HepG2 (cell line): ENCODE measurements at regions not wholly inside any gene's neighbourhood (a gene's known extent, or its start where the extent isn't known, plus 50 kb on each side); places are given as distances from the start of the nearest gene placed in this dataset.

Source experiments
- ATAC-seq: fragments of 200-7000 bp; cut with Tn5 transposase; 3 replicates; pipeline ENCODE4 v1.9.1; 2020; ENCODE audit warnings: mild to moderate bottlenecking, moderate library complexity
- BruUV-seq: library from RNA; stranded (reverse); fragments of 400-500 nt; replicated peaks from 2 replicates; lab custom pipeline; 2021; lab: Mats Ljungman, UMichigan
- CTCF ChIA-PET: fragments of 300-600 bp; formaldehyde crosslinking; extraction: SDS; loops from one replicate; lab custom pipeline; 2021; ENCODE audit warnings: low total read pairs, inconsistent platforms, low intra/inter-chr PET ratio; lab: Yijun Ruan, JAX
- POLR2A ChIA-PET: fragments of 350-600 bp; sonication (Branson Sonifier 250); formaldehyde crosslinking; loops from one replicate; lab custom pipeline; 2020; ENCODE audit warnings: antibody characterized with exemption, inconsistent platforms; lab: Yijun Ruan, JAX
- DNase-seq: peaks from one replicate; pipeline ENCODE4 v3.0.0-alpha.2; 2015; ENCODE audit warnings: low spot score
- FAIRE-seq: peaks from 3 replicates; lab custom pipeline; 2011; peaks lifted over from hg19 to GRCh38; lab: Jason Lieb, UNC
- H2AFZ ChIP-seq: one replicate; pipeline ENCODE4 v1.6.1; 2011; ENCODE audit warnings: low read length, inconsistent platforms
- H3K27ac ChIP-seq: fragments of 300-600 bp; 3 replicates; pipeline ENCODE4 v1.8.0; 2011; ENCODE audit warnings: mixed run types, mild to moderate bottlenecking, mixed read lengths, low read length, inconsistent platforms; ENCODE audit not compliant: insufficient read depth; ENCODE audit errors: extremely low read length
- H3K27me3 ChIP-seq, 2 experiments: fragments of 200-600 bp in 1 of 2; 2 replicates in 1 of 2; 3 replicates in 1 of 2; pipeline versions ENCODE4 v1.6.0 to v1.8.0; 2011; ENCODE audit warnings: low read length in 2 of 2, mild to moderate bottlenecking in 2 of 2, moderate library complexity in 2 of 2, inconsistent platforms in 1 of 2; ENCODE audit not compliant: insufficient read depth in 2 of 2, control insufficient read depth in 1 of 2
- H3K36me3 ChIP-seq, 2 experiments: fragments of 200-600 bp in 1 of 2; replicated peaks in 1 of 2; 2 replicates in 1 of 2; 3 replicates in 1 of 2; pipeline versions ENCODE4 v1.5.1 to v1.8.0; 2011; ENCODE audit warnings: low read length in 2 of 2, inconsistent platforms in 1 of 2; ENCODE audit not compliant: insufficient read depth in 2 of 2, control insufficient read depth in 1 of 2
- H3K4me1 ChIP-seq: 2 replicates; pipeline ENCODE4 v1.5.1; 2012; ENCODE audit warnings: low read length, inconsistent platforms; ENCODE audit not compliant: insufficient read depth
- H3K4me2 ChIP-seq: 2 replicates; pipeline ENCODE4 v1.6.0; 2011; ENCODE audit warnings: low read depth, low read length, inconsistent platforms
- H3K4me3 ChIP-seq, 3 experiments: fragments of 200-600 bp in 1 of 3; sonication (generic), shearing (Covaris generic) in 1 of 3; replicated peaks in 1 of 3; 2 replicates each; pipeline ENCODE4 v1.5.1; 2011 to 2016; ENCODE audit warnings: low read length in 3 of 3, inconsistent platforms in 2 of 3, low read depth in 2 of 3, mild to moderate bottlenecking in 2 of 3, control low read depth in 1 of 3, mixed read lengths in 1 of 3; ENCODE audit not compliant: insufficient read depth in 1 of 3
- H3K79me2 ChIP-seq: one replicate; pipeline ENCODE4 v1.6.1; 2011; ENCODE audit warnings: low read length, inconsistent platforms; ENCODE audit not compliant: insufficient read depth
- H3K9ac ChIP-seq: 2 replicates; pipeline ENCODE4 v1.6.0; 2011; ENCODE audit warnings: mild to moderate bottlenecking, low read depth, low read length, inconsistent platforms; ENCODE audit not compliant: insufficient read depth
- H3K9me3 ChIP-seq: 2 replicates; pipeline ENCODE4 v1.5.1; 2012; ENCODE audit warnings: mild to moderate bottlenecking, low read length
- H4K20me1 ChIP-seq: 2 replicates; pipeline ENCODE4 v1.6.0; 2011; ENCODE audit warnings: inconsistent platforms, mild to moderate bottlenecking, low read length, moderate library complexity; ENCODE audit not compliant: insufficient read depth
- AKNA ChIP-seq: sonication (generic); formaldehyde crosslinking; IDR thresholded peaks from 2 replicates; pipeline ENCODE4 v1.4.0; 2020; ENCODE audit warnings: missing genetic modification reagents, borderline replicate concordance
- ATF1 ChIP-seq: IDR thresholded peaks from 2 replicates; pipeline ENCODE4 v1.6.1; 2016; ENCODE audit warnings: mild to moderate bottlenecking, control low read depth
- CCAR2 ChIP-seq: fragments of 200-400 bp; formaldehyde crosslinking; optimal IDR thresholded peaks from 2 replicates; pipeline ENCODE3; 2018; ENCODE audit warnings: low read depth, mild to moderate bottlenecking, low read length, moderate library complexity
- CEBPZ ChIP-seq: IDR thresholded peaks from 2 replicates; pipeline ENCODE4 v1.6.1; 2012; ENCODE audit warnings: low read length, improper control_type of control experiment
- CSRNP1 ChIP-seq: sonication (generic); formaldehyde crosslinking; IDR thresholded peaks from 2 replicates; pipeline ENCODE4 v1.8.1; 2023; ENCODE audit warnings: mild to moderate bottlenecking, missing genetic modification reagents
- PLSCR1 ChIP-seq: sonication (generic); formaldehyde crosslinking; IDR thresholded peaks from 2 replicates; pipeline ENCODE4 v1.5.0; 2020; ENCODE audit warnings: missing genetic modification reagents, mild to moderate bottlenecking, borderline replicate concordance
- REL ChIP-seq: sonication (generic); formaldehyde crosslinking; conservative IDR thresholded peaks from 2 replicates; pipeline ENCODE4 v1.8.0; 2022; ENCODE audit warnings: mild to moderate bottlenecking, missing genetic modification reagents, moderate library complexity
- SRSF1 ChIP-seq: fragments of 200-400 bp; formaldehyde crosslinking; optimal IDR thresholded peaks from 2 replicates; pipeline ENCODE3; 2017; ENCODE audit warnings: mild to moderate bottlenecking, low read depth, low read length, moderate library complexity
- TEAD2 ChIP-seq: sonication (generic); formaldehyde crosslinking; IDR thresholded peaks from 2 replicates; pipeline ENCODE4 v1.9.0; 2021; ENCODE audit warnings: missing genetic modification reagents
- THAP11 ChIP-seq: IDR thresholded peaks from 2 replicates; pipeline ENCODE4 v1.6.1; 2016; ENCODE audit warnings: missing biosample characterization, missing genetic modification reagents
- TMF1 ChIP-seq: sonication (generic); formaldehyde crosslinking; IDR thresholded peaks from 2 replicates; pipeline ENCODE4 v1.8.1; 2022; ENCODE audit warnings: low read depth, missing genetic modification reagents
- WIZ ChIP-seq: sonication (generic); formaldehyde crosslinking; IDR thresholded peaks from 2 replicates; pipeline ENCODE4 v1.5.1; 2020; ENCODE audit warnings: mild to moderate bottlenecking, missing genetic modification reagents
- ZNF503 ChIP-seq: sonication (generic); formaldehyde crosslinking; IDR thresholded peaks from 2 replicates; pipeline ENCODE4 v1.4.0; 2020; ENCODE audit warnings: missing genetic modification reagents
- WGBS: methylation state at CpG from one replicate; pipeline ENCODE4 v1.1.6; 2017; ENCODE audit warnings: low lambda C conversion rate; 5-methylcytosine and 5-hydroxymethylcytosine counted together
- in situ Hi-C: cut with HindIII; loops from 2 replicates; pipeline ENCODE4 v1.10.0; 2017; ENCODE audit warnings: low pct_unique_long_range_greater_than_20kb; ENCODE audit not compliant: extremely low pct_ligation_motif_present
- intact Hi-C: fragments of 100-400 bp; cut with micrococcal nuclease; formaldehyde crosslinking; loops from one replicate; pipeline ENCODE4 v1.10.0; 2022; ENCODE audit not compliant: unreplicated experiment

GRCh38 chr1:60171801-60172200 lies 98.2 kb upstream of the C1orf87 start:
- in situ Hi-C loops (no loop called here), intact Hi-C loops (no loop called here)
- TF ChIP-seq REL (CRISPR knock-in tag), result no peak
- TF ChIP-seq TEAD2 (CRISPR knock-in tag), result no peak
- TF ChIP-seq WIZ (CRISPR knock-in tag), result no peak
- TF ChIP-seq AKNA (CRISPR knock-in tag), result no peak
- no peak for TF ChIP-seq ATF1 (CRISPR knock-in tag)
- no peak for TF ChIP-seq ZNF503 (CRISPR knock-in tag)
- no peak for TF ChIP-seq CCAR2
- no peak for TF ChIP-seq TMF1 (CRISPR knock-in tag)
- no peak for TF ChIP-seq CSRNP1 (CRISPR knock-in tag)
- TF ChIP-seq PLSCR1 (CRISPR knock-in tag), result no peak
- TF ChIP-seq SRSF1, result no peak
- no peak for TF ChIP-seq THAP11 (CRISPR knock-in tag)
- TF ChIP-seq CEBPZ, result no peak
- Histone ChIP-seq H3K27me3 (no peaks in the 10 kb centered on the region), H3K27ac (no peak overlapping the region), H3K79me2 (no peaks in the 10 kb centered on the region), H3K4me1 (no peaks in the 10 kb centered on the region), H2AFZ (no peak overlapping the region), H4K20me1 (no peaks in the 10 kb centered on the region), H3K4me3 (no peak overlapping the region), H3K9ac (no peak overlapping the region), H3K36me3 (no peaks in the 10 kb centered on the region), H3K4me2 (no peak overlapping the region), H3K9me3 (no peaks in the 10 kb centered on the region)
- ATAC-seq (no peak), FAIRE-seq (no peak), DNase-seq (no peak)
- ChIA-PET CTCF (no interaction called here), POLR2A (no interaction called here)
- BruUV-seq, result no TSS peak
- WGBS, result 0% methylated on average over 4 of the region's 4 CpGs
